LNCaP clone FGC (cell line): ENCODE measurements at regions not wholly inside any gene's neighbourhood (a gene's known extent, or its start where the extent isn't known, plus 50 kb on each side); places are given as distances from the start of the nearest gene placed in this dataset.

Experiments used
- DNase-seq: peaks from one replicate; pipeline ENCODE4 v3.0.0-alpha.2; 2011; ENCODE audit warnings: low read depth
- H3K4me3 ChIP-seq: 2 replicates; pipeline ENCODE4 v1.5.1; 2011; ENCODE audit warnings: mild to moderate bottlenecking, low read depth, low read length, control low read depth
- TF ChIP-seq, protein P1 (sequence below): IDR thresholded peaks from 2 replicates; pipeline ENCODE4 v1.5.1; 2012; ENCODE audit warnings: mild to moderate bottlenecking; ENCODE audit not compliant: control insufficient read depth, insufficient read depth; ENCODE audit errors: extremely low read depth

DNA sequence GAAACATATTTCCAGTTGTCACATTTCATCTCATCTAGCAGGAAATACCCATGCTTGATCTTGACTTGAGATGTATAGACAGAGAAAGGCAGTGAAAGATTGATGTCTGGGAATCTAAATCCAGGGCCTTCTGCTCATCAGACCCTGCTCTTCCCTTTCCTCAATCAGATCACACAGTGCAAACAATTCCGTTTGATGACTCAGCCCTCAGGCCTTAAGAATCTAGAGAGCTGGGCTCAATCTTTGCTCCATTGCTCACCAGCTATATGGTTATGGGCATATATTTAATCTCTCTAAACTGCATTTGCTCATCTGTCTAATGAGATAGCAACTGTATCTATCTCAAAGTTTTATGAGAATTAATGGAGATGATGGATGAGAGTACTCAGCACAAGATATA, 201.8 kb upstream of the CCDC196 start:
- TF ChIP-seq, protein P1, sequence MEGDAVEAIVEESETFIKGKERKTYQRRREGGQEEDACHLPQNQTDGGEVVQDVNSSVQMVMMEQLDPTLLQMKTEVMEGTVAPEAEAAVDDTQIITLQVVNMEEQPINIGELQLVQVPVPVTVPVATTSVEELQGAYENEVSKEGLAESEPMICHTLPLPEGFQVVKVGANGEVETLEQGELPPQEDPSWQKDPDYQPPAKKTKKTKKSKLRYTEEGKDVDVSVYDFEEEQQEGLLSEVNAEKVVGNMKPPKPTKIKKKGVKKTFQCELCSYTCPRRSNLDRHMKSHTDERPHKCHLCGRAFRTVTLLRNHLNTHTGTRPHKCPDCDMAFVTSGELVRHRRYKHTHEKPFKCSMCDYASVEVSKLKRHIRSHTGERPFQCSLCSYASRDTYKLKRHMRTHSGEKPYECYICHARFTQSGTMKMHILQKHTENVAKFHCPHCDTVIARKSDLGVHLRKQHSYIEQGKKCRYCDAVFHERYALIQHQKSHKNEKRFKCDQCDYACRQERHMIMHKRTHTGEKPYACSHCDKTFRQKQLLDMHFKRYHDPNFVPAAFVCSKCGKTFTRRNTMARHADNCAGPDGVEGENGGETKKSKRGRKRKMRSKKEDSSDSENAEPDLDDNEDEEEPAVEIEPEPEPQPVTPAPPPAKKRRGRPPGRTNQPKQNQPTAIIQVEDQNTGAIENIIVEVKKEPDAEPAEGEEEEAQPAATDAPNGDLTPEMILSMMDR = no peak
- no peak overlapping the region for H3K4me3 ChIP-seq
- DNase-seq = no peak

DNA sequence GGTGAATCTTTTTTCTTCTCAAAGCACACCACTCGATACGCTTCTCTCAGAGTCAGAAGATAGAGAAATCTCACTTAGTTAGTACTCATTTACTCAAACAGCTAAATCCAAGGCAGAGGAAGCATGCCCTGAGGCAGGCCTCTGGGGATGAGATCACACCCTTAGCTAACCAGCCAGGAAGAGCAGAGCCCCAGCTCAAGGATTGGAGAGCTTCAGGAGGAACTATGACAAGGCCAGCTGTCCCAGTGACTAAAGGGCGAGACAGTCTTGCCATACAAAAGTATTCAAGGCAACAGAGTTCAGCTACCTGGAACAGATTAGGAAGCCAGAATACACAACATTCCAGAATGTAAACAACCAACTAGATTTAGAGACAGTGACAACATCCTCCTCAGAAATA, 197.7 kb upstream of the CCDC196 start:
- TF ChIP-seq, protein P1 = no peak
- no peak for DNase-seq
- H3K4me3 ChIP-seq = no peak overlapping the region

DNA sequence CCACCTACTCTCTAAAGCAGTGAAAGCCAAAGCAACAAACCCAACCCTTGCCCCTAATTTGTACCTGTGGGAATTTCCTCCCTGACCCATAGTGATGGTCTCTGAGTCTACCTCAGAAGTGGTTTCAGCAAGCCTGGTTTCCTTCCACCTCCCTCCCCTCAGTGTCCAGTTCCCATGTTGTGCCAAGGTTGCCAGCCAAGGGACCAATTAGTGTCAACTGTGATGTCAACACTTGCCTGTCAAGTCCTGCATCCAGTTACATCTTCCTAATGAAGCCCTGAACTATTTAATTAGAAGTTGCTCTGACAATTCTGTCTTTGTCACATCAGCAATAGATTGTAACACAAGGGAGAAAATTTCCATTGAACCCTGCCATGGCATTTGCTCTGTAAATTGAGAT, 194.4 kb upstream of the CCDC196 start:
- H3K4me3 ChIP-seq = no peak overlapping the region
- TF ChIP-seq, protein P1 = no peak
- DNase-seq = no peak

DNA sequence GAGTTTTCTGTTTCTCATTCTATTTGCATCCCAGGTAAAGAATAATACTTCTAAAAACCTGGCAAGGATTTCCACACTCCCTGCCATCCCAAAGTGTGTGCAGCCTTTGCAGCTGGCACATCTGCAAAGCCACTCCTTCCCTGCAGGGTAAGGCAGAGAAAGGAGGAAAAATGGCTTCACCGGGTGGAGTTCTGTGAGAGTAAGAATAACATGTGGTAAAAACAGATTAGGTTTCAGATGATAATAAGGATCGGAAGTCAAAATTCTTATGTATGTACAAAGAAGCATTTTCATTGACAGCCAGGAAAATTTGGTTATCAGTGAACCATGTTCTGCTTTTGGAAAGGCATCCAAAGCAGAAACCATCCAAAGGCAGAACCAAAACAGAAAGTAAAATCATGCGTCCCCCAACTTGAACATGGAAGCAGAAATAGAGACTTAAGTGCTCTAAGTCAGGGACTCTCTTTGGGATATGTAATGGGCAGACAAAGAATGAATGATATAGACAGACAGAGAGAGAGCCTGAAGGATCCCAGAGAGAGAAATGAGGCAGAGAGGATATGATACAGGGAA, 192.6 kb upstream of the CCDC196 start:
- TF ChIP-seq, protein P1 = no peak
- DNase-seq = no peak
- H3K4me3 ChIP-seq = no peak overlapping the region

DNA sequence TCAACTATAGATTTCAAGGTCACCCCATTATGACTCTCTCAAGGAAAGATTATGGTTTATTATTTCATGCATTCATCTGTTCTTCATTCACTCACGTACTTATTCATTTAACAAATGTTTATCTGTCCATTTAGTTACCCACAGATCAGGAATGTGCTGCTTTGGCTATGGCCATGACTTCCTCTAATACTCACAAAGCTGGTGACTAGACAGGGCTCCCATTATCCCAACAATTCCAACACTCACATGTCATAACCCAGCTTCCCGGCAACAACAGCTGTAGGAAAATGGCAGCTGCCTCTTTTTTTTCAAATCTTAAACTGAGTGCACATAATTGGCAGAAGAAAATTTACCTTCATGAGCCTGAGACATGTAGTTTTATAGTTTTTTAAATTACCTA, 190.8 kb upstream of the CCDC196 start:
- no peak overlapping the region for H3K4me3 ChIP-seq
- TF ChIP-seq, protein P1 = no peak
- DNase-seq = no peak

DNA sequence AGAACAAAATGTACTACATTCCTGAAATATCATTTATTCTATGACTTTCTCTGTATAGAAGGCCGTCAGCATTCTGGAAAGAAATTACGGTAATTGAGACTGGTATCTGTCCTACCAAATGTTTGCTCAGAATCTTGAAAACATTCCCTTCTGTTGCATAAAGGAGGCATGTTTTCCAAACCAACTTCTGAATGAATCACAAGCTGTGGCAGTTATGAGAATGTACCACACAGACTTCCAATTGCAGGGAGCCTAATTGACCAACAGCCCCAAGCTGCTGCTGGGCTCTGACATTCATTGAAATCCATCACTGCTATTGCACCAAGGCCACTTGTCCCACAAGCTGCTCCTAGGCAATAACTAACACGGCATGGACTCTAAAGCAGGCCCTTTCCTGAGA, 185.3 kb upstream of the CCDC196 start:
- TF ChIP-seq, protein P1 = no peak
- no peak overlapping the region for H3K4me3 ChIP-seq
- DNase-seq = no peak

DNA sequence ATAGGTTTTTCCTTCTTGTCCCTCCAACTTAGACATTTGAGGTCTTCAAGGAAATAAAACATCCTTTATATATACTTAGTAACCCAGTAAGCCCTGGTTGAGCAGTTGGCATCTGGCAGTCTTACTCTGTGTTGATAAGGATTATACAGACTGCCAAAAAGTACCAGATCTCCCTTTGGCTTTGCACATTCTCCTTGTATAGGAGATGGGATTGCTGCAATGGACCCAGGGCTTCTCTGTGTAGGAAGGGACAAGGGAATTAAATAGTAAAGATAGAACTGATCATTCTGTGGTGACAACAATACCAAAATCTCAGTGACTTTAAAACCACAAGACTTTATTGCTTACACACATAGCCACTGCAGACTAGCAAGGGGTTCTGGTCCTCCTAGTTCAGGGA, 180.1 kb upstream of the CCDC196 start:
- no peak for DNase-seq
- TF ChIP-seq, protein P1 = no peak
- H3K4me3 ChIP-seq = no peak overlapping the region
